HG03108 (cell line): ENCODE measurements at regions not wholly inside any gene's neighbourhood (a gene's known extent, or its start where the extent isn't known, plus 50 kb on each side); places are given as distances from the start of the nearest gene placed in this dataset.
"Not testable (repeated sequence)": the region's sequence is repeated elsewhere in the genome, so short reads cannot be mapped to it uniquely, and the experiment has no call there.

Source experiments
- ATAC-seq: cut with Tn5 transposase; IDR thresholded peaks from one replicate; pipeline ENCODE4 v1.9.1; 2021; ENCODE audit warnings: moderate library complexity; ENCODE audit not compliant: unreplicated experiment

- ATAC-seq, result no peak
Observed at GRCh38 chr2:64250751-64251423, 106.7 kb upstream of the PELI1 start.

- no peak for ATAC-seq
Observed at GRCh38 chr2:64251497-64252250, 107.5 kb upstream of the PELI1 start.

- not testable (repeated sequence) for ATAC-seq
Observed at GRCh38 chr2:64252251-64252978, 108.2 kb upstream of the PELI1 start.

GRCh38 chr2:64253421-64253820, 109.2 kb upstream of the PELI1 start:
- ATAC-seq, result not testable (repeated sequence)

- no peak for ATAC-seq
Observed at GRCh38 chr2:64258566-64258965, 114.3 kb upstream of the PELI1 start.

GRCh38 chr2:64259312-64259711, 115.1 kb upstream of the PELI1 start:
- ATAC-seq, result no peak

- ATAC-seq, result no peak
Observed at GRCh38 chr2:64260093-64260803, 116.0 kb upstream of the PELI1 start.

GRCh38 chr2:64260817-64261216, 116.6 kb upstream of the PELI1 start:
- peak; percentile 94 for ATAC-seq

GRCh38 chr2:64262071-64262470, 117.9 kb upstream of the PELI1 start:
- ATAC-seq, result no peak

- ATAC-seq, result no peak
Observed at GRCh38 chr2:64262816-64263215, 118.6 kb upstream of the PELI1 start.

GRCh38 chr2:64263315-64263714, 119.1 kb upstream of the PELI1 start:
- ATAC-seq, result no peak

- ATAC-seq, result no peak
Observed at GRCh38 chr2:64267699-64268098, 123.5 kb upstream of the PELI1 start.

- ATAC-seq, result no peak
Observed at GRCh38 chr2:64268330-64269048, 124.3 kb upstream of the PELI1 start.

GRCh38 chr2:64273524-64274398, 129.5 kb upstream of the PELI1 start:
- ATAC-seq, result no peak

GRCh38 chr2:64274399-64275173, 130.4 kb upstream of the PELI1 start:
- no peak for ATAC-seq

- ATAC-seq, result no peak
Observed at GRCh38 chr2:64275174-64275466, 130.9 kb upstream of the PELI1 start.

GRCh38 chr2:64276417-64277095, 132.3 kb upstream of the PELI1 start:
- ATAC-seq, result no peak

- ATAC-seq, result no peak
Observed at GRCh38 chr2:64277101-64277849, 133.1 kb upstream of the PELI1 start.
